ENCODE measurements at regions not wholly inside any gene's neighbourhood (a gene's known extent, or its start where the extent isn't known, plus 50 kb on each side); places are given as distances from the start of the nearest gene placed in this dataset.
A peak's percentile ranks its signal among the peaks of the same experiment; 100 is the strongest.

DNA sequence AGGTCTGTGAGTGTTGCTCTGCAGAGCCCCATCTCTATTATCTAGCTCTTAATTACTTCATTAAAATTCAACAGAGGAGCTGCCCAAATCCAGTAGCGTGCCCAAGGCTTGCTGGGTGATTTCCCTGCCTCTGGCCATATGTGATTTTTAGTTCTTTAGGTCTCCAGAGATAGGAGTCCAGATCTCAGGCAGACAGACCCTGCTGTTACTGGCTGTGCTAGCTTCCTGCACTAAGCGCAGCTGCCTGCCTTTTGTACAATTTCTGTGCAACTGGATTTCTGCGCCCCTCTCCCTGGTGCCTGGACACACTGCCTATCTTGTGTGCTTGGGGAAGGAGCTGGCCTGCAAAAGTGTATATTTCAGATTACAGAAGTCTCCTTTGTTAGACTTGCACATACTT is 136.5 kb downstream of the TDRD15 start:
- DNase-seq (no peak), ATAC-seq (ENCODE audit: low read depth in 2 of 2) (no peak)
- no peak overlapping the region for H3K27ac Mint-ChIP-seq
- no peak overlapping the region for H3K4me3 Mint-ChIP-seq
- H3K9me3 Mint-ChIP-seq: peaks cover 0 to 1% (median 0%) of the 10 kb centered on the region in 7 donors
- no peaks in the 10 kb centered on the region for H3K36me3 Mint-ChIP-seq
- no peaks in the 10 kb centered on the region for H3K4me1 Mint-ChIP-seq
- H3K27me3 Mint-ChIP-seq: no peaks in the 10 kb centered on the region

DNA sequence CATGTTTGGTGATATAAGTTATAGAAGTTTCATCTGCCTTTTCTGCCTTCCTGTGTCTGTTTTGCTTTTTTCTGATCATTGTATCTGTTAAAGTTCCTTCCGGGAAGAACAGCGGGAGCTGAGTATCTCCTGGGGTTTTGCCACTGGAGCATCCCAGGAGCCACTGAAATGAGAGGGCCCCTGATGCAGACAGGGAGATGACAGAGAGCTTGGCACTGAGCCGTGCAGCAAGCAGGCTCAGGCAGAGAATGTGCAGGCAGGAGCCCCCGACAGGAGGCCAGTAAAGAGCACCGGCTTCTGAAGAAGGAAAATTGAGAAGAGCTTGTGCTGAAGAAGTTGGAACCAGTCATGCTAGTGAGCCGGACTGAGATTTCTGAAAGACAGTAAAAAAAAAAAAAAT is 137.8 kb downstream of the TDRD15 start:
- no peaks in the 10 kb centered on the region for H3K27me3 Mint-ChIP-seq
- DNase-seq: no peak
- no peaks in the 10 kb centered on the region for H3K36me3 Mint-ChIP-seq
- H3K4me3 Mint-ChIP-seq: no peak overlapping the region
- H3K9me3 Mint-ChIP-seq: peaks cover 0 to 1% (median 0%) of the 10 kb centered on the region in 7 donors
- H3K4me1 Mint-ChIP-seq: no peaks in the 10 kb centered on the region
- no peak for ATAC-seq (ENCODE audit: low read depth in 2 of 2)
- peak overlapping the region in 1 of 6 donors; percentile 35 for H3K27ac Mint-ChIP-seq

DNA sequence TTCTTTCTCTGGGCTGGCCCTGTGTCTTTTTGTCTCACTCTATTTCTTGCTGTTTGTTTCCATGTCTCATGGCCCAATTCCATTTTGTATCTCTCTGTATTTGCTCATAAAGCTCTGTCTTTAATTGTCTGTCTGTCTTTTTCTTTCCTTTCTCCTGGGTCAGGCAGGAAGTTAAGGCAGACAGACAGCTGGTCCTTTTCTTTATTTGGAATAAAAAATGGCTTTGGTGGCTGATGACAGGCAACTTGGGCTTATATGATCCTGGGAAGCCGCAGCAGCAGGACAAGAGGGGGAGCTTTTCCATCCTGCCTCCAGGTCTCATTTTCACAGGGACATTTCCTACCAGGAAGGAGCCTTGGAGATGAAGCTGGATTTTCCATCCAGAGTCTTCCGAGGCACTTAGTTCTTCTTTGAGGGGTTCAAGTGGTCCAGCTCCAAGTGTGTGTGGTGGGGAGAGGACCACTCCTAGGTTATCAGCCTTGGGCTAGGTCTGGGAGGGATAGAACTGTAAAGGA is 138.7 kb downstream of the TDRD15 start:
- H3K36me3 Mint-ChIP-seq: no peaks in the 10 kb centered on the region
- H3K4me3 Mint-ChIP-seq: no peak overlapping the region
- no peaks in the 10 kb centered on the region for H3K27me3 Mint-ChIP-seq
- DNase-seq (no peak), ATAC-seq (ENCODE audit: low read depth in 2 of 2) (no peak)
- no peaks in the 10 kb centered on the region for H3K4me1 Mint-ChIP-seq
- H3K9me3 Mint-ChIP-seq: peaks cover 0 to 1% (median 0%) of the 10 kb centered on the region in 7 donors
- H3K27ac Mint-ChIP-seq: no peak overlapping the region

DNA sequence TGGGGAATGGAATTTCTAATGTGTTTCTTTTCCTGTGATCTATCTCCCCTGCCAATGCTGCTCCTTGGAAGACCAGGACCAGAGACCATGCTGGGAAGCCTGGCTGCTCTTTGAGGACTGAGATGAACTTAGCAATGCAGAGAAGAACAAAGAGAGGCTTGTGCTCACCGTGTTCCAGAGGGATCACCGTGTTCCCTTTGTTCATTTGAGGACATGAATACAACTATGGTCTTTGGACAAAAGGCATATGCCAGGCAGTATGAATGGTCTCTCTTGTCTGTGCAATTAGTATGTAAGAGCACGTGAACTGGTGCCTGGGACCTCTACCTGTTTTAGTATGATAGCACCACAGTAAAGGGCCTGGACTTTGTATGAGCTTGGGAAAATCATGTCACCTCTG is 139.9 kb downstream of the TDRD15 start:
- Mint-ChIP-seq H3K9me3 (no peaks in the 10 kb centered on the region), H3K4me3 (no peak overlapping the region), H3K27ac (no peak overlapping the region), H3K4me1 (no peaks in the 10 kb centered on the region), H3K36me3 (no peaks in the 10 kb centered on the region), H3K27me3 (peaks cover 0 to 4% (median 0%) of the 10 kb centered on the region in 3 donors)
- DNase-seq: no peak
- no peak for ATAC-seq (ENCODE audit: low read depth in 2 of 2)

DNA sequence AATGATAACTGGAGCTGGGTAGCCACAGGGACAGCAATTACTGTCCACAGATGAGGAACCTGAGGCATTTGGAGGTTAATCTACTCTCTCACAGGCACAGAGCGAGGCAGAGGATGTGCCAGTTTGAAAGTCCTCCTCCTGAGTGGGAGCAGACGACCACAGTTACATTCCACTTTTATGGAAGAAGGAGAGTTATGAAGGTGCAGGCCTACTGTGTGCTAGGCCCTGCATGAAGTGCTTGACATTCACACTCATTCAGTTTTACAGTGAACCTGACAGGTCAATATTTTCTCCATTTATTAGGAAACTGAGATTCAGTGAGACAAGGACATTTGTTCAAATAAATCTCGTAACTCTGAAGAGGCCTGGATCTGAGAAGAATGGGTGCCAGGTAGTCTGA is 142.0 kb downstream of the TDRD15 start:
- ATAC-seq (ENCODE audit: low read depth in 2 of 2) (no peak), DNase-seq (no peak)
- H3K4me1 Mint-ChIP-seq: no peaks in the 10 kb centered on the region
- no peak overlapping the region for H3K4me3 Mint-ChIP-seq
- H3K27ac Mint-ChIP-seq: no peak overlapping the region
- H3K27me3 Mint-ChIP-seq: peaks cover 0 to 4% (median 0%) of the 10 kb centered on the region in 3 donors
- no peaks in the 10 kb centered on the region for H3K36me3 Mint-ChIP-seq
- H3K9me3 Mint-ChIP-seq: no peaks in the 10 kb centered on the region

DNA sequence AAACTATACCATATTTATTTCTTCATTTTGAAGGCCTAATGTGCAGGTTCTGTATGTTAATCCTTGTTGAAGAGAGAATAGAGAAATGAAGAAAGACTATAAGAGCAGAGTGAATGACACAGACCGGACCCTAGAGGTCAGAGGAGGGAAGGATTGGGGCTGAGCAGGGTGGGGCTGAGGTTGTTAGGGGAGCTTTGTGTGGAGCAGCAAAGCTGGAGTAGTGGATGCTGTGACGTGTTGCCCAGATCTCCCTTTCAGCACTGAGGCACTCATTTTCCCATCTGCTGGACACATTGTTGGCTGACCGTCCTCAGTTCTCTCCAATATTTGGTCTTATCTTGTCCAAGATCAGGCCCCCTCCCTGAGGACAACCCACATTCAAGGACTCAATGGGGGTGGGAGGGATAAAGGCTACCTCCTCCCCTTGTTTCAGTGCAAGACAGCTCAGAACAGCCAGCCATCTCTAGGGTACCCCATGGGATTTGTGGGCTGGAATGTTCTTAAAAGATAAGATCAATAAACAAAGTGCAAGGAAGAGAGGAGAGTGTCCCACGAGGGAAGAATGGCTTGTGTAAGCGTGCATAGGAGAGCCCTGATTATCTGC is 143.6 kb downstream of the TDRD15 start:
- Mint-ChIP-seq H3K27ac (no peak overlapping the region), H3K27me3 (peaks cover 0 to 4% (median 4%) of the 10 kb centered on the region in 3 donors), H3K4me3 (no peak overlapping the region), H3K9me3 (peaks cover 0 to 3% (median 0%) of the 10 kb centered on the region in 7 donors), H3K36me3 (no peaks in the 10 kb centered on the region), H3K4me1 (no peaks in the 10 kb centered on the region)
- no peak for ATAC-seq (ENCODE audit: low read depth in 2 of 2)
- DNase-seq: no peak

DNA sequence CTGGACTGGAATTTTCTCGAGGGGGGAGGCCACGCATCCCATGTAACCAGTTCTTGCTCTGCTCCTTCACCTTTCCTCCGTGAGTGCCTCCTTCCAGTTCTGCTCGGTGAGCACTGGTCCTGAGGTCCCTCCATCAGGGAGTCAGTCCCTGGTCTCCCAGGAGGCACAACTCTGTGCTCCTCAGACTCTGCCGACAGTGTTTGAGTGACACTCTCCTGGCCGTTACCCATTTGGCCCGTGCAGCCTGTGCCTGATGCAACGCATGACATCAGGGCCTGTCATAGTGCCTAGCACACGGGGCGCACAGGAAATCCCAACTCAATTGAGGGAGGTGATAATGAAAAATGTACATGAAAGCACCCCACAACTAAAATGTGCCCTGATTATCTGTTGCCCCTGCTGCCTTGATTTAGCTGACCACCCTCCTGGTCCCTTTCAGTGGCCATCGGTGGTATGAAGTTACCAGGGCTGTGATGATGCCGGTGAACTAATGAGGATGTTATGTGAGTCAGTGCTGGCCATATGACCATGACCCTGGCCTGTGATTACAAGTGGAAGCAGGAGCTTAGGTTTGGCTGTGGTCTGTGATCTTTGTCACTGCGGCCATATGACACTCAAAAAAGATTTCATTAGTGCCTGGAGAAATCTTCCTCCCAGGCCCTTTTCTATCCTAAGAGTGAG is 144.6 kb downstream of the TDRD15 start:
- Mint-ChIP-seq H3K36me3 (no peaks in the 10 kb centered on the region), H3K4me1 (no peaks in the 10 kb centered on the region), H3K27ac (no peak overlapping the region), H3K4me3 (no peak overlapping the region), H3K9me3 (peaks cover 0 to 4% (median 0%) of the 10 kb centered on the region in 7 donors), H3K27me3 (peaks cover 0 to 7% (median 4%) of the 10 kb centered on the region in 3 donors)
- no peak for DNase-seq
- no peak for ATAC-seq (ENCODE audit: low read depth in 2 of 2)

DNA sequence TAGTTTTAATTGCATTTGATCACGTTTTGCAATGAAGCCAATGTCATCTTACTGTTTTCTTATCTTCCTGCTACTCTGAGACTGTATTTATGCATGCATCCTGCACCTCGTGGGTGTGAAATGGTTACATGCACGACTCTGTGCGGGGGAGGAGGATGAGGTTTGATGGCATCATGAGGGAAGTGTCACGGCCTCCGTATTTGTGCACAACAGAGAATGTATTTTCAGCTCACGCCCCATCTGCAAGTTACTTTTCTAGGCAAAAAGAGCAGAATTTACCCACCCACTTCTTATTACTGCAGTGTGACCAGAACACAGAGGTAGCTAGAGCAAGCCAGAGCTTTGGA is 145.1 kb downstream of the TDRD15 start:
- no peak for ATAC-seq (ENCODE audit: low read depth in 2 of 2)
- Mint-ChIP-seq H3K36me3 (no peaks in the 10 kb centered on the region), H3K27ac (no peak overlapping the region), H3K9me3 (peaks cover 0 to 4% (median 0%) of the 10 kb centered on the region in 7 donors), H3K4me3 (no peak overlapping the region), H3K4me1 (no peaks in the 10 kb centered on the region), H3K27me3 (peaks cover 0 to 7% (median 4%) of the 10 kb centered on the region in 3 donors)
- no peak for DNase-seq

DNA sequence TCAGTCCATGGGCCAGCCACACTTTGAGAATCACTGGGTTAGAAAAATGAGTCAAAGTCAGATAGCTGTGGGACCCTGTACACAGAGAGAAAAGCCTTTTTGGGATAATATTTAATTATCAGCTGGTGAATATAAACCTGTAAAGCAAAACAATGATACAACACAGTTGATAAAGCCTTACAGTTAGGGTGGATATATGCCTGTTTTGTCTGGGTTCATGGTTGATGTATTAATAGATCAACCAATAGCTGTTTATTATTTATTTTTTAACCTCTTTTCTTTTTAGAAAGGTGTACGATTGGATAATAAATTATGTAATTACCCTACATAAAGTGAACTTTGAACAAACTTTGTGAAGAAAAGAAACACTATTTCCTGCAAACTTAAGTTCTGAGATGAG is 145.6 kb downstream of the TDRD15 start:
- DNase-seq: no peak
- Mint-ChIP-seq H3K36me3 (no peaks in the 10 kb centered on the region), H3K27me3 (peaks cover 0 to 7% (median 4%) of the 10 kb centered on the region in 3 donors), H3K4me3 (no peak overlapping the region), H3K9me3 (peaks cover 0 to 4% (median 0%) of the 10 kb centered on the region in 7 donors), H3K27ac (no peak overlapping the region), H3K4me1 (no peaks in the 10 kb centered on the region)
- ATAC-seq (ENCODE audit: low read depth in 2 of 2): no peak

DNA sequence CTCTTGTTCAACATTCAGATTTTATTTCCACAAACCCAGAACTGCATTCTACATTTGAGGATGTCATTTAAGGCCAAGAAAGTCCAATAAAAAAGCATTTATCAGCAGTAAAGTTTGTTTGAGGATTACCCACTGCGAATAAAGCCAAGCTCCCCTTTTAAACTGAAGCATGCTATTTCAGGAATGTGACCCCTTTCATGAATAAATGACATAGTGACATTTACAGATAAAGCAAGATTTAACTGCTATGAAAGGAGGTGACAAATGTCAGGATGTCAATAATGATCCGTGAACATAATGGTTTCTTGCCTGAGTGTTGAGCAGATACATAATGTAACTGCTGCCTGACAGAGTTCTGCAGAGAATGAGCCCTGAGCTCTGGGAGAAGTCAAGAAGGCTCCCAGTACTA is 146.3 kb downstream of the TDRD15 start:
- DNase-seq: no peak
- Mint-ChIP-seq H3K27ac (no peak overlapping the region), H3K36me3 (no peaks in the 10 kb centered on the region), H3K9me3 (peaks cover 0 to 4% (median 0%) of the 10 kb centered on the region in 7 donors), H3K4me1 (no peaks in the 10 kb centered on the region), H3K27me3 (peaks cover 0 to 7% (median 4%) of the 10 kb centered on the region in 3 donors), H3K4me3 (no peak overlapping the region)
- ATAC-seq (ENCODE audit: low read depth in 2 of 2): no peak

DNA sequence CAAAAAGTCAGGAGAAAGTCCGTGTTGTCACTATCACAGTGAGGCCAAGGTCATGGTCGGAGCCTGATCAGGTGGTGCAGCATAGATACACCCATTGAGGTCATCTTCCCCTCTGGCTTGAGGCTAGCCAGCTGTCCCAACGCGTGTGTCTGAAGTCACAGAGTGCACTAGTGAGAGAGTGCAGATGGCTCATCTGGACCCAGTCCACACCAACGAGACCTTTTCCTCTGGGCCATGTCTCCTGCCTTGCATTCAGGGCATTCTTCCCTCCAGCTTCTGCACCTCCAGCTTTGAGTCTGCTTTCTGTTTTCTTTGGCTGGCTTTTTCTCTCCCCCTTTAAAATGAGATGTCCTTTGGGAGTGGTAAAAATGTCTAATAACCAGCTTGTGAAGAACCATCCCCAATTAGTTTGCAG is 146.9 kb downstream of the TDRD15 start:
- H3K27me3 Mint-ChIP-seq: peaks cover 0 to 7% (median 4%) of the 10 kb centered on the region in 3 donors
- H3K4me1 Mint-ChIP-seq: no peaks in the 10 kb centered on the region
- peaks cover 0 to 4% (median 0%) of the 10 kb centered on the region in 7 donors for H3K9me3 Mint-ChIP-seq
- H3K4me3 Mint-ChIP-seq: no peak overlapping the region
- no peak overlapping the region for H3K27ac Mint-ChIP-seq
- DNase-seq (no peak), ATAC-seq (ENCODE audit: low read depth in 2 of 2) (no peak)
- no peaks in the 10 kb centered on the region for H3K36me3 Mint-ChIP-seq

DNA sequence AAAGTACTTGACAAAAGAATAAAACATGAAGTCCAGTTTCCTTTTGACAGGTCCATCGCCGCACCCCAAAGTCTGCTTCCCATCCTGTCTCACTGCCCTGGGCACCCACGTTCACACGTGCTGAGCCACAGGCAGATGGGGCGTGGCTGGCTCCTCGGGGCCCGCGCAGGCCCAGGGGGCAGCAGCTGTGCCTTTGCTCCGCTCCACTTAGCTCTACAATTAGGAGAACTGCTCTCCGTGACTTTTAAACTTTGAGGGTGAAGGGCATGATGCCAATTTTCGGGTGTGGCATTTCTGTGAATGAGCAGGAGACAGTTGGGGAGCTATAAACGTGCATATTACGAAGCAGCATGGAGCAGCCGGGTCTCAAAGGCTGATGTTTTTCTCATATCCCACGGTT is 152.4 kb downstream of the TDRD15 start:
- Mint-ChIP-seq H3K9me3 (peaks cover 0 to 4% (median 0%) of the 10 kb centered on the region in 7 donors), H3K4me1 (no peaks in the 10 kb centered on the region), H3K36me3 (no peaks in the 10 kb centered on the region), H3K27me3 (peaks cover 0 to 7% (median 0%) of the 10 kb centered on the region in 3 donors), H3K4me3 (no peak overlapping the region), H3K27ac (no peak overlapping the region)
- DNase-seq (no peak), ATAC-seq (ENCODE audit: low read depth in 2 of 2) (no peak)

DNA sequence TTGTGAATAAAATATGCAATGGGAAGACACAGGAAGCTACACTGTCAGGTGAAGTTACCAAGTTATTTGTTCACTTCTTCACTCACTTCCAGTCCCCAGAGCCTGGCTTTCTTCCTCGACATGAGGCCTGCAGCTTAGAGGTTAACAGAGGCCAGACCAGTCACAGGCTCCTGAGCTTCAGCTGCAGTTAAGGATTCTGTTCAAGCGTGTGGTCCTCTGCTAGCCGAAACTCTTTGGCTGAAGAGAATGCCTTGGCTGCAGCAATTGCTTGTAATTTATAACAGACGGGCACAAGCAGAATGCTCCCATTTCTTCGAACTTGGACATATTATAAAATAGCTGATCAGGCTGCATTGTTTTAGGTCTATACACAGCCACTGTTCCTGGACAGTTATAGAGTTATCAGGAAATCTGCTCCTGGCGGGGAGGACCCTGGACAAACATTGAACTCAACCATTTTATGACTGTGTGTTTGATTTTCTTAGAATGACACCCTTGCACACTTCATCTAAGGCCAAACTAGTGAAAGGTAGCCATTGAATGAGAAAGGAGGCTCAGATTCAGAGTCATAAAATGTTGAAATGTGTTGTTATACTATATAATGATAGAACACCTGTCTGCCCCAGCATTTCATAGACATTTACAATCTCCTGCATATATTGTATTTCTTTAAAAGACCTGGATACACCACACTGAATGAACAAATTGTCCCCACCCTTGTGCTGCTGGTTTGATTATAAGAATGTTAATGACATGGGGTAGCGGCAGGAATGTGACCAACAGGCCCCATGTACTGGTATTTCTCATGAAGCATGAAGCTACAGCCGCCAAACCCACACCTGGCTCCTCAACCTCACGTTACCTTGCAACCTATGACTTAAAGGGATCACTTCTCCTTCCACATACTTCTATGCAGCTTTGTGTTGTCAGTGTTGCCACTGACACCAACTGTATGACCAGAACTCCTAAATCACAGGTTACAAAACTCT is 153.6 kb downstream of the TDRD15 start:
- DNase-seq: no peak
- no peak for ATAC-seq (ENCODE audit: low read depth in 2 of 2)
- H3K27ac Mint-ChIP-seq: no peak overlapping the region
- H3K4me3 Mint-ChIP-seq: no peak overlapping the region
- H3K27me3 Mint-ChIP-seq: peaks cover 0 to 4% (median 3%) of the 10 kb centered on the region in 3 donors
- no peaks in the 10 kb centered on the region for H3K36me3 Mint-ChIP-seq
- H3K4me1 Mint-ChIP-seq: no peaks in the 10 kb centered on the region
- peaks cover 0 to 2% (median 0%) of the 10 kb centered on the region in 7 donors for H3K9me3 Mint-ChIP-seq
